Limb (tissue), 2 donors: ENCODE measurements at regions not wholly inside any gene's neighbourhood (a gene's known extent, or its start where the extent isn't known, plus 50 kb on each side); places are given as distances from the start of the nearest gene placed in this dataset.

Source experiments
- DNase-seq, 2 donors: peaks; one replicate each; pipeline ENCODE4 v3.0.0-alpha.2; 2016; ENCODE audit errors: extremely low spot score in 2 of 2

GRCh38 chr16:7185165-7185564, 147.5 kb upstream of the RBFOX1 start:
- DNase-seq, result no peak

- no peak for DNase-seq
Observed at GRCh38 chr16:7183768-7184167, 148.9 kb upstream of the RBFOX1 start.

- peak in 1 of 2 donors; percentile 21 for DNase-seq
Observed at GRCh38 chr16:7182510-7183109, 150.0 kb upstream of the RBFOX1 start.

GRCh38 chr16:7177875-7178274, 154.8 kb upstream of the RBFOX1 start:
- DNase-seq, result no peak

- no peak for DNase-seq
Observed at GRCh38 chr16:7171151-7171550, 161.5 kb upstream of the RBFOX1 start.

- DNase-seq, result peak in 1 of 2 donors; percentile 6
Observed at GRCh38 chr16:7167626-7168025, 165.0 kb upstream of the RBFOX1 start.

GRCh38 chr16:7161891-7162290, 170.8 kb upstream of the RBFOX1 start:
- DNase-seq, result peak; percentile 8 to 39

GRCh38 chr16:7160093-7160492, 172.6 kb upstream of the RBFOX1 start:
- no peak for DNase-seq

GRCh38 chr16:7158481-7158880, 174.2 kb upstream of the RBFOX1 start:
- DNase-seq, result no peak

GRCh38 chr16:7150230-7150629, 182.4 kb upstream of the RBFOX1 start:
- DNase-seq, result no peak

- DNase-seq, result no peak
Observed at GRCh38 chr16:7148606-7149005, 184.0 kb upstream of the RBFOX1 start.

GRCh38 chr16:7140899-7141298, 191.7 kb upstream of the RBFOX1 start:
- DNase-seq, result no peak

- DNase-seq, result no peak
Observed at GRCh38 chr16:7137560-7138330, 194.9 kb upstream of the RBFOX1 start.

GRCh38 chr16:7132465-7132864, 200.2 kb upstream of the RBFOX1 start:
- no peak for DNase-seq

- no peak for DNase-seq
Observed at GRCh38 chr16:7124701-7125100, 207.9 kb upstream of the RBFOX1 start.

GRCh38 chr16:7124242-7124641, 208.4 kb upstream of the RBFOX1 start:
- DNase-seq, result no peak

- DNase-seq, result no peak
Observed at GRCh38 chr16:7116734-7117133, 215.9 kb upstream of the RBFOX1 start.

- no peak for DNase-seq
Observed at GRCh38 chr16:7115898-7116297, 216.7 kb upstream of the RBFOX1 start.

- no peak for DNase-seq
Observed at GRCh38 chr16:7113949-7114348, 218.7 kb upstream of the RBFOX1 start.

GRCh38 chr16:7113395-7113794, 219.2 kb upstream of the RBFOX1 start:
- no peak for DNase-seq

GRCh38 chr16:7111265-7111664, 221.4 kb upstream of the RBFOX1 start:
- no peak for DNase-seq

- DNase-seq, result no peak
Observed at GRCh38 chr16:7107436-7107835, 225.2 kb upstream of the RBFOX1 start.

- no peak for DNase-seq
Observed at GRCh38 chr16:7103056-7103455, 229.6 kb upstream of the RBFOX1 start.
